A673 (cell line): ENCODE measurements at regions not wholly inside any gene's neighbourhood (a gene's known extent, or its start where the extent isn't known, plus 50 kb on each side); places are given as distances from the start of the nearest gene placed in this dataset.

Experiments used
- BruUV-seq: library from RNA; stranded (reverse); fragments of 400-500 nt; replicated peaks from 2 replicates; lab custom pipeline; 2021; lab: Mats Ljungman, UMichigan
- CTCF ChIA-PET: fragments of 300-600 bp; sonication (Branson Sonifier 250); formaldehyde crosslinking; loops from one replicate; lab custom pipeline; 2022; ENCODE audit warnings: antibody characterized with exemption; lab: Charles Lee
- POLR2A ChIA-PET: fragments of 300-600 bp; sonication (Branson Sonifier 250); formaldehyde crosslinking; loops from one replicate; lab custom pipeline; 2022; ENCODE audit warnings: antibody characterized with exemption; ENCODE audit not compliant: low non-redundant PET; lab: Charles Lee
- DNase-seq: peaks from one replicate; pipeline ENCODE4 v3.0.0-alpha.2; 2015; ENCODE audit warnings: low spot score
- H3K27ac ChIP-seq: fragments of 200-600 bp; sonication (generic); 2 replicates; pipeline ENCODE4 v1.5.1; 2016; ENCODE audit warnings: mixed run types, low read depth, mild to moderate bottlenecking, mixed read lengths, antibody characterized with exemption, low read length; ENCODE audit not compliant: poor library complexity, severe bottlenecking
- H3K27me3 ChIP-seq: fragments of 200-600 bp; sonication (generic); replicated peaks from 2 replicates; pipeline ENCODE4 v1.6.1; 2017; ENCODE audit warnings: mixed run types, low read depth, mild to moderate bottlenecking, mixed read lengths, antibody characterized with exemption, low read length; ENCODE audit not compliant: insufficient read depth, poor library complexity
- H3K36me3 ChIP-seq: fragments of 200-600 bp; sonication (generic); 2 replicates; pipeline ENCODE4 v1.6.1; 2016; ENCODE audit warnings: mixed run types, mild to moderate bottlenecking, mixed read lengths, antibody characterized with exemption, low read length; ENCODE audit not compliant: insufficient read depth, poor library complexity, severe bottlenecking
- H3K4me1 ChIP-seq: fragments of 200-600 bp; sonication (generic); 2 replicates; pipeline ENCODE4 v1.6.1; 2017; ENCODE audit warnings: mixed run types, mild to moderate bottlenecking, mixed read lengths, antibody characterized with exemption, low read length; ENCODE audit not compliant: insufficient read depth, poor library complexity, severe bottlenecking
- H3K4me3 ChIP-seq: fragments of 200-600 bp; sonication (generic); 2 replicates; pipeline ENCODE4 v1.5.1; 2016; ENCODE audit warnings: low read depth, mixed run types, mild to moderate bottlenecking, mixed read lengths, low read length; ENCODE audit not compliant: poor library complexity, severe bottlenecking
- H3K9me3 ChIP-seq: fragments of 200-600 bp; sonication (generic); 2 replicates; pipeline ENCODE4 v1.6.1; 2016; ENCODE audit warnings: mixed run types, low read depth, mild to moderate bottlenecking, mixed read lengths, antibody characterized with exemption, low read length; ENCODE audit not compliant: poor library complexity, severe bottlenecking
- CTCF ChIP-seq: fragments of 300-800, 200-600 bp; sonication (generic); conservative IDR thresholded peaks from 2 replicates; pipeline ENCODE4 v1.5.1; 2017; ENCODE audit warnings: low read depth, mild to moderate bottlenecking, antibody characterized with exemption, low read length, moderate library complexity, mixed read lengths
- EZH2 ChIP-seq: fragments of 200-600 bp; sonication (generic); IDR thresholded peaks from 2 replicates; pipeline ENCODE4 v1.6.1; 2017; ENCODE audit warnings: borderline replicate concordance, low read depth, mild to moderate bottlenecking, mixed read lengths, antibody characterized with exemption, low read length; ENCODE audit not compliant: poor library complexity, severe bottlenecking
- intact Hi-C: fragments of 100-400 bp; cut with micrococcal nuclease; formaldehyde crosslinking; loops from one replicate; pipeline ENCODE4 v1.10.0; 2022; ENCODE audit not compliant: unreplicated experiment

GRCh38 chr5:138625134-138625533 lies 49.9 kb upstream of the HSPA9 start:
- POLR2A ChIA-PET: no interaction called here
- TF ChIP-seq EZH2 (no peak), CTCF (no peak)
- Histone ChIP-seq H3K9me3 (no peaks in the 10 kb centered on the region), H3K4me1 (no peaks in the 10 kb centered on the region), H3K27me3 (no peaks in the 10 kb centered on the region), H3K27ac (no peak overlapping the region), H3K36me3 (no peaks in the 10 kb centered on the region), H3K4me3 (no peak overlapping the region)
- CTCF ChIA-PET: no interaction called here
- DNase-seq: no peak
- BruUV-seq: no TSS peak
- intact Hi-C loops: no loop called here
